ENCODE measurements at regions not wholly inside any gene's neighbourhood (a gene's known extent, or its start where the extent isn't known, plus 50 kb on each side); places are given as distances from the start of the nearest gene placed in this dataset.

GRCh38 chr2:18664421-18664820 lies 75.1 kb upstream of the NT5C1B start:
- Histone ChIP-seq H3K9me3 (ENCODE audit: low read length) (no peaks in the 10 kb centered on the region), H3K36me3 (ENCODE audit: insufficient read depth, low read length) (no peaks in the 10 kb centered on the region)
- TF ChIP-seq TAF1 (IDR thresholded peaks at IDR 0.05; ENCODE audit: low read depth) (no peak), EP300 (conservative IDR thresholded peaks at IDR 0.05; ENCODE audit: poor library complexity, severe bottlenecking) (no peak), RAD21 (conservative IDR thresholded peaks at IDR 0.05) (no peak), POLR2AphosphoS5 (IDR thresholded peaks at IDR 0.05) (no peak), SMC3 (conservative IDR thresholded peaks at IDR 0.05; ENCODE audit: poor library complexity) (no peak)
- TF ChIP-seq, protein P1, sequence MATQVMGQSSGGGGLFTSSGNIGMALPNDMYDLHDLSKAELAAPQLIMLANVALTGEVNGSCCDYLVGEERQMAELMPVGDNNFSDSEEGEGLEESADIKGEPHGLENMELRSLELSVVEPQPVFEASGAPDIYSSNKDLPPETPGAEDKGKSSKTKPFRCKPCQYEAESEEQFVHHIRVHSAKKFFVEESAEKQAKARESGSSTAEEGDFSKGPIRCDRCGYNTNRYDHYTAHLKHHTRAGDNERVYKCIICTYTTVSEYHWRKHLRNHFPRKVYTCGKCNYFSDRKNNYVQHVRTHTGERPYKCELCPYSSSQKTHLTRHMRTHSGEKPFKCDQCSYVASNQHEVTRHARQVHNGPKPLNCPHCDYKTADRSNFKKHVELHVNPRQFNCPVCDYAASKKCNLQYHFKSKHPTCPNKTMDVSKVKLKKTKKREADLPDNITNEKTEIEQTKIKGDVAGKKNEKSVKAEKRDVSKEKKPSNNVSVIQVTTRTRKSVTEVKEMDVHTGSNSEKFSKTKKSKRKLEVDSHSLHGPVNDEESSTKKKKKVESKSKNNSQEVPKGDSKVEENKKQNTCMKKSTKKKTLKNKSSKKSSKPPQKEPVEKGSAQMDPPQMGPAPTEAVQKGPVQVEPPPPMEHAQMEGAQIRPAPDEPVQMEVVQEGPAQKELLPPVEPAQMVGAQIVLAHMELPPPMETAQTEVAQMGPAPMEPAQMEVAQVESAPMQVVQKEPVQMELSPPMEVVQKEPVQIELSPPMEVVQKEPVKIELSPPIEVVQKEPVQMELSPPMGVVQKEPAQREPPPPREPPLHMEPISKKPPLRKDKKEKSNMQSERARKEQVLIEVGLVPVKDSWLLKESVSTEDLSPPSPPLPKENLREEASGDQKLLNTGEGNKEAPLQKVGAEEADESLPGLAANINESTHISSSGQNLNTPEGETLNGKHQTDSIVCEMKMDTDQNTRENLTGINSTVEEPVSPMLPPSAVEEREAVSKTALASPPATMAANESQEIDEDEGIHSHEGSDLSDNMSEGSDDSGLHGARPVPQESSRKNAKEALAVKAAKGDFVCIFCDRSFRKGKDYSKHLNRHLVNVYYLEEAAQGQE (IDR thresholded peaks at IDR 0.05; ENCODE audit: borderline replicate concordance) = no peak

GRCh38 chr2:18663861-18664260 lies 74.5 kb upstream of the NT5C1B start:
- Histone ChIP-seq H3K36me3 (ENCODE audit: insufficient read depth, low read length) (no peaks in the 10 kb centered on the region), H4K20me1 (ENCODE audit: insufficient read depth) (no peaks in the 10 kb centered on the region), H3K27ac (ENCODE audit: low read length) (no peak overlapping the region), H3K9me2 (ENCODE audit: insufficient read depth, low read length) (no peaks in the 10 kb centered on the region), H2AFZ (ENCODE audit: low read depth, low read length) (no peak overlapping the region), H3K27me3 (ENCODE audit: insufficient read depth, low read depth, low read length) (no peaks in the 10 kb centered on the region), H3K4me2 (ENCODE audit: low read length) (no peak overlapping the region), H3K4me3 (ENCODE audit: low read length) (no peak overlapping the region), H3K9ac (ENCODE audit: low read length) (no peak overlapping the region), H3F3A (ENCODE audit: insufficient read depth, low read length, poor library complexity, severe bottlenecking) (no peaks in the 10 kb centered on the region), H3K79me2 (replicated peaks; ENCODE audit: insufficient read depth, low read length) (no peaks in the 10 kb centered on the region), H3K9me3 (ENCODE audit: low read length) (no peaks in the 10 kb centered on the region)
- TF ChIP-seq MXI1 (conservative IDR thresholded peaks at IDR 0.05; ENCODE audit: poor library complexity, severe bottlenecking) = no peak
- no peak for TF ChIP-seq TAF1 (IDR thresholded peaks at IDR 0.05; ENCODE audit: low read depth)
- TF ChIP-seq RAD21 (conservative IDR thresholded peaks at IDR 0.05) = no peak
- TF ChIP-seq, protein P1 (IDR thresholded peaks at IDR 0.05; ENCODE audit: borderline replicate concordance) = no peak
- TF ChIP-seq, protein P2, sequence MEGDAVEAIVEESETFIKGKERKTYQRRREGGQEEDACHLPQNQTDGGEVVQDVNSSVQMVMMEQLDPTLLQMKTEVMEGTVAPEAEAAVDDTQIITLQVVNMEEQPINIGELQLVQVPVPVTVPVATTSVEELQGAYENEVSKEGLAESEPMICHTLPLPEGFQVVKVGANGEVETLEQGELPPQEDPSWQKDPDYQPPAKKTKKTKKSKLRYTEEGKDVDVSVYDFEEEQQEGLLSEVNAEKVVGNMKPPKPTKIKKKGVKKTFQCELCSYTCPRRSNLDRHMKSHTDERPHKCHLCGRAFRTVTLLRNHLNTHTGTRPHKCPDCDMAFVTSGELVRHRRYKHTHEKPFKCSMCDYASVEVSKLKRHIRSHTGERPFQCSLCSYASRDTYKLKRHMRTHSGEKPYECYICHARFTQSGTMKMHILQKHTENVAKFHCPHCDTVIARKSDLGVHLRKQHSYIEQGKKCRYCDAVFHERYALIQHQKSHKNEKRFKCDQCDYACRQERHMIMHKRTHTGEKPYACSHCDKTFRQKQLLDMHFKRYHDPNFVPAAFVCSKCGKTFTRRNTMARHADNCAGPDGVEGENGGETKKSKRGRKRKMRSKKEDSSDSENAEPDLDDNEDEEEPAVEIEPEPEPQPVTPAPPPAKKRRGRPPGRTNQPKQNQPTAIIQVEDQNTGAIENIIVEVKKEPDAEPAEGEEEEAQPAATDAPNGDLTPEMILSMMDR (IDR thresholded peaks at IDR 0.05; ENCODE audit: poor library complexity, severe bottlenecking) = no peak
- TF ChIP-seq EP300 (conservative IDR thresholded peaks at IDR 0.05; ENCODE audit: poor library complexity, severe bottlenecking) = no peak
- no peak for TF ChIP-seq EZH2 (IDR thresholded peaks at IDR 0.05; ENCODE audit: borderline replicate concordance, insufficient read depth, low read length, poor library complexity, severe bottlenecking)
- no peak for TF ChIP-seq POLR2AphosphoS5 (IDR thresholded peaks at IDR 0.05)
- TF ChIP-seq SMC3 (conservative IDR thresholded peaks at IDR 0.05; ENCODE audit: poor library complexity) = no peak

More at GRCh38 chr2:18664421-18664820, 75.1 kb upstream of the NT5C1B start:
- Histone ChIP-seq H3K27ac (ENCODE audit: low read length) (no peak overlapping the region), H3K4me3 (ENCODE audit: low read length) (no peak overlapping the region), H4K20me1 (ENCODE audit: insufficient read depth) (no peaks in the 10 kb centered on the region), H3K9ac (ENCODE audit: low read length) (no peak overlapping the region), H3F3A (ENCODE audit: insufficient read depth, low read length, poor library complexity, severe bottlenecking) (no peaks in the 10 kb centered on the region), H2AFZ (ENCODE audit: low read depth, low read length) (no peak overlapping the region), H3K4me2 (ENCODE audit: low read length) (no peak overlapping the region), H3K79me2 (replicated peaks; ENCODE audit: insufficient read depth, low read length) (no peaks in the 10 kb centered on the region), H3K27me3 (ENCODE audit: insufficient read depth, low read depth, low read length) (no peaks in the 10 kb centered on the region), H3K9me2 (ENCODE audit: insufficient read depth, low read length) (no peaks in the 10 kb centered on the region)

All from neural cell (in vitro differentiated cells).